ENCODE measurements at regions not wholly inside any gene's neighbourhood (a gene's known extent, or its start where the extent isn't known, plus 50 kb on each side); places are given as distances from the start of the nearest gene placed in this dataset.

GRCh38 chr12:92462049-92462448 lies 240.7 kb upstream of the PLEKHG7 start:
- Histone ChIP-seq H3K27ac (ENCODE audit: poor library complexity, severe bottlenecking) (no peak overlapping the region), H3K36me3 (ENCODE audit: low read depth) (no peaks in the 10 kb centered on the region), H3K9me3 (ENCODE audit: severe bottlenecking) (no peaks in the 10 kb centered on the region), H3K4me1 (ENCODE audit: insufficient read depth, poor library complexity, severe bottlenecking) (no peaks in the 10 kb centered on the region), H3K27me3 (ENCODE audit: insufficient read depth, poor library complexity, severe bottlenecking) (no peaks in the 10 kb centered on the region), H3K4me3 (ENCODE audit: severe bottlenecking) (no peak overlapping the region)
- DNase-seq (ENCODE audit: low spot score): no peak
- no peak for ATAC-seq (ENCODE audit: low read depth)
- no peak for TF ChIP-seq CTCF (IDR thresholded peaks at IDR 0.05; ENCODE audit: poor library complexity, severe bottlenecking)

DNA sequence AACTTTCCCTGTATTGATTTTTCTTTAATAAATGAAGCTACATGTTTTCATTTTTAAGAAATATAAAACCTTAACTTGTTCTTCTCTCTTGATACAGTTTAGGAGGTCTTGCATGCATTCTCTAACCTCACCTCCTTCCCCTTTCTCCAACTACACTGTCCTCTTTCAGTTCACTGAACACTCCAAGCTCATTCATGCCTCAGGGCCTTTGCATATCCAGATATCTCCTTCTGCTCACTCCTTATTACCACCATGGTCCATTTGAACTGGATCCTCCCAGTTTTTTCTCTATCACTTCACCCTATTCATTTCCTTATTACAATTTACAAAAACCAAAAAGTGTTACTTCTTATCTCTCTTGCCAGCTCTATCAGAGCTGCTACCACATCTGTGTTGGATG lies 242.9 kb upstream of the PLEKHG7 start:
- DNase-seq (ENCODE audit: low spot score) (no peak), ATAC-seq (ENCODE audit: low read depth) (no peak)
- Histone ChIP-seq H3K9me3 (ENCODE audit: severe bottlenecking) (no peaks in the 10 kb centered on the region), H3K27me3 (ENCODE audit: insufficient read depth, poor library complexity, severe bottlenecking) (no peaks in the 10 kb centered on the region), H3K4me1 (ENCODE audit: insufficient read depth, poor library complexity, severe bottlenecking) (no peaks in the 10 kb centered on the region), H3K36me3 (ENCODE audit: low read depth) (no peaks in the 10 kb centered on the region), H3K27ac (ENCODE audit: poor library complexity, severe bottlenecking) (no peak overlapping the region), H3K4me3 (ENCODE audit: severe bottlenecking) (no peak overlapping the region)
- no peak for TF ChIP-seq CTCF (IDR thresholded peaks at IDR 0.05; ENCODE audit: poor library complexity, severe bottlenecking)

GRCh38 chr12:92458996-92459395 lies 243.8 kb upstream of the PLEKHG7 start:
- H3K27ac ChIP-seq (ENCODE audit: poor library complexity, severe bottlenecking): no peak overlapping the region
- no peaks in the 10 kb centered on the region for H3K36me3 ChIP-seq (ENCODE audit: low read depth)
- H3K27me3 ChIP-seq (ENCODE audit: insufficient read depth, poor library complexity, severe bottlenecking): no peaks in the 10 kb centered on the region
- ATAC-seq (ENCODE audit: low read depth) (no peak), DNase-seq (ENCODE audit: low spot score) (no peak)
- H3K4me1 ChIP-seq (ENCODE audit: insufficient read depth, poor library complexity, severe bottlenecking): no peaks in the 10 kb centered on the region
- H3K9me3 ChIP-seq (ENCODE audit: severe bottlenecking): no peaks in the 10 kb centered on the region
- H3K4me3 ChIP-seq (ENCODE audit: severe bottlenecking): no peak overlapping the region
- TF ChIP-seq CTCF (IDR thresholded peaks at IDR 0.05; ENCODE audit: poor library complexity, severe bottlenecking): no peak

GRCh38 chr12:92457458-92458180 lies 245.2 kb upstream of the PLEKHG7 start:
- no peaks in the 10 kb centered on the region for H3K36me3 ChIP-seq (ENCODE audit: low read depth)
- no peak for TF ChIP-seq CTCF (IDR thresholded peaks at IDR 0.05; ENCODE audit: poor library complexity, severe bottlenecking)
- DNase-seq (ENCODE audit: low spot score): no peak
- H3K4me1 ChIP-seq (ENCODE audit: insufficient read depth, poor library complexity, severe bottlenecking): no peaks in the 10 kb centered on the region
- no peaks in the 10 kb centered on the region for H3K9me3 ChIP-seq (ENCODE audit: severe bottlenecking)
- no peak for ATAC-seq (ENCODE audit: low read depth)
- no peaks in the 10 kb centered on the region for H3K27me3 ChIP-seq (ENCODE audit: insufficient read depth, poor library complexity, severe bottlenecking)
- H3K27ac ChIP-seq (ENCODE audit: poor library complexity, severe bottlenecking): no peak overlapping the region
- no peak overlapping the region for H3K4me3 ChIP-seq (ENCODE audit: severe bottlenecking)

DNA sequence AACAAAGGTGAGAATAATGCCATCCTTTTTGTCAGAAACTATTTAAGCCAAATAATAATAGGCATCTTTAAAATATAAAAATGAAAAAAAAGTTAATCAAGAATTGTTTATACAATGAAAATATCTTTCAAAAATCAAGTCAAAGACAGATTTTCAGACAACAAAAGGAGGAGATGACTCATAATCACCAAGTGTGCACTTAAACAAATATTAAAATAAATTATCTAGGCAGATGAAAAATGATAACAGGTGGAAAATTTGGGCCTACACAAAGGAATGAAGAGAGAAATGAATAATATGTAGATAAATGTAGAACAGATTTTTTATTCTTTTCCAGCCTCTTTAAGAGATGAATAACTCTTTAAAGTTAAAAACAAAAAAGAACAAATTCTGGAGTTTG lies 250.0 kb upstream of the PLEKHG7 start:
- Histone ChIP-seq H3K4me3 (ENCODE audit: severe bottlenecking) (no peak overlapping the region), H3K9me3 (ENCODE audit: severe bottlenecking) (no peaks in the 10 kb centered on the region), H3K4me1 (ENCODE audit: insufficient read depth, poor library complexity, severe bottlenecking) (no peaks in the 10 kb centered on the region), H3K27me3 (ENCODE audit: insufficient read depth, poor library complexity, severe bottlenecking) (no peaks in the 10 kb centered on the region), H3K27ac (ENCODE audit: poor library complexity, severe bottlenecking) (no peak overlapping the region), H3K36me3 (ENCODE audit: low read depth) (no peaks in the 10 kb centered on the region)
- TF ChIP-seq CTCF (IDR thresholded peaks at IDR 0.05; ENCODE audit: poor library complexity, severe bottlenecking): no peak
- DNase-seq (ENCODE audit: low spot score) (no peak), ATAC-seq (ENCODE audit: low read depth) (no peak)
